WTC11 (cell line): ENCODE measurements at regions not wholly inside any gene's neighbourhood (a gene's known extent, or its start where the extent isn't known, plus 50 kb on each side); places are given as distances from the start of the nearest gene placed in this dataset.

Experiments used
- ATF2 ChIP-seq: sonication (generic); formaldehyde crosslinking; IDR thresholded peaks from 2 replicates; pipeline ENCODE4 v1.8.1; 2022; ENCODE audit warnings: low read depth, missing genetic modification reagents, borderline replicate concordance
- CTCF ChIP-seq: fragments of 200-600 bp; IDR thresholded peaks from 2 replicates; pipeline ENCODE4 v1.8.0; 2022; ENCODE audit warnings: antibody characterized with exemption
- E2F5 ChIP-seq: sonication (generic); formaldehyde crosslinking; IDR thresholded peaks from 2 replicates; pipeline ENCODE4 v1.8.1; 2022; ENCODE audit warnings: mild to moderate bottlenecking, moderate library complexity, missing genetic modification reagents
- MAX ChIP-seq: sonication (generic); formaldehyde crosslinking; IDR thresholded peaks from 2 replicates; pipeline ENCODE4 v1.8.0; 2022; ENCODE audit warnings: mild to moderate bottlenecking, missing genetic modification reagents
- PRRX2 ChIP-seq: fragments of 250-450 bp; sonication (Bioruptor Pico); IDR thresholded peaks from 2 replicates; pipeline ENCODE4 v1.8.0; 2021; ENCODE audit warnings: mild to moderate bottlenecking
- ZBTB21 ChIP-seq: sonication (generic); formaldehyde crosslinking; IDR thresholded peaks from 2 replicates; pipeline ENCODE4 v1.8.1; 2023; ENCODE audit warnings: mild to moderate bottlenecking, missing genetic modification reagents, borderline replicate concordance

GRCh38 chr1:119209596-119210295, 69.3 kb upstream of the WARS2 start:
- no peak for TF ChIP-seq CTCF
- TF ChIP-seq MAX (CRISPR knock-in tag) = no peak
- no peak for TF ChIP-seq ATF2
- no peak for TF ChIP-seq PRRX2 (CRISPR knock-in tag)
- no peak for TF ChIP-seq E2F5 (CRISPR knock-in tag)
- TF ChIP-seq ZBTB21 (CRISPR knock-in tag) = no peak
